SHP77 treated with DMSO at 0.1 percent for 48 hours (cell line): ENCODE measurements at regions not wholly inside any gene's neighbourhood (a gene's known extent, or its start where the extent isn't known, plus 50 kb on each side); places are given as distances from the start of the nearest gene placed in this dataset.

ENCODE experiments used
- DNase-seq: peaks from one replicate; lab custom pipeline; 2025; lab: John Stamatoyannopoulos, UW

- no peak for DNase-seq
Observed at GRCh38 chr13:26932465-26932864, 171.9 kb upstream of the GPR12 start.

GRCh38 chr13:26929971-26930730 lies 169.6 kb upstream of the GPR12 start:
- DNase-seq = peak; percentile 16

- no peak for DNase-seq
Observed at GRCh38 chr13:26927511-26927910, 166.9 kb upstream of the GPR12 start.

- DNase-seq = no peak
Observed at GRCh38 chr13:26926371-26926770, 165.8 kb upstream of the GPR12 start.

- no peak for DNase-seq
Observed at GRCh38 chr13:26923824-26924605, 163.4 kb upstream of the GPR12 start.

GRCh38 chr13:26921918-26922317 lies 161.3 kb upstream of the GPR12 start:
- no peak for DNase-seq

- DNase-seq = no peak
Observed at GRCh38 chr13:26920614-26921355, 160.2 kb upstream of the GPR12 start.

- no peak for DNase-seq
Observed at GRCh38 chr13:26919732-26920131, 159.1 kb upstream of the GPR12 start.

- no peak for DNase-seq
Observed at GRCh38 chr13:26919311-26919710, 158.7 kb upstream of the GPR12 start.

GRCh38 chr13:26914624-26915023 lies 154.0 kb upstream of the GPR12 start:
- peak; percentile 26 for DNase-seq

- DNase-seq = no peak
Observed at GRCh38 chr13:26914148-26914547, 153.6 kb upstream of the GPR12 start.

GRCh38 chr13:26910754-26911465 lies 150.3 kb upstream of the GPR12 start:
- no peak for DNase-seq

- no peak for DNase-seq
Observed at GRCh38 chr13:26909477-26909876, 148.9 kb upstream of the GPR12 start.

GRCh38 chr13:26908126-26908525 lies 147.5 kb upstream of the GPR12 start:
- no peak for DNase-seq

GRCh38 chr13:26899202-26899601 lies 138.6 kb upstream of the GPR12 start:
- DNase-seq = no peak

- DNase-seq = no peak
Observed at GRCh38 chr13:26897706-26898550, 137.3 kb upstream of the GPR12 start.

GRCh38 chr13:26896986-26897668 lies 136.5 kb upstream of the GPR12 start:
- no peak for DNase-seq

GRCh38 chr13:26895808-26896466 lies 135.4 kb upstream of the GPR12 start:
- DNase-seq = no peak

- DNase-seq = no peak
Observed at GRCh38 chr13:26895081-26895807, 134.7 kb upstream of the GPR12 start.
